Jurkat, Clone E6-1 (cell line): ENCODE measurements at regions not wholly inside any gene's neighbourhood (a gene's known extent, or its start where the extent isn't known, plus 50 kb on each side); places are given as distances from the start of the nearest gene placed in this dataset.
"Not testable (repeated sequence)": the region's sequence is repeated elsewhere in the genome, so short reads cannot be mapped to it uniquely, and the experiment has no call there.

Experiments used
- DNase-seq: peaks from one replicate; pipeline ENCODE4 v3.0.0-alpha.2; 2011; ENCODE audit warnings: low read depth, low spot score
- H3K4me3 ChIP-seq: 2 replicates; pipeline ENCODE4 v1.5.1; 2011; ENCODE audit warnings: mild to moderate bottlenecking, low read length, control low read depth, moderate library complexity

DNA sequence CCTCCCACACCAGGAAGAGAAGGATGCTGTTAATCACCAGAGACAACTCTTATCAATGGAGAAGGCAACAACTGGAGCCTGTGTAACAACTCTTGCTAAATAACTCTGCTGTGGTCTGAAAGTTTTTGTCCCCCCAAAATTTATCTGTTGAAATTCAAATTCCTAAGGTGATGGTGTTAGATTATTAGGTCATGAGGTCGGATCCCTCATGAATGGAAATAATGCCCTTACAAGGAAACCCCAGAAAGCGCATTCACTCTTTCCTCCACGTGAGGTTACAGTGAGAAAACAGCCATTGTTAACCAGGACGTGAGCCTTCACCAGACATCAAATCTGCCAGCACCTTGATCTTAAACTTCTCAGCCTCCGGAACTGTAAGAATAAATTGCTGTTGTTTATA is 141.9 kb upstream of the CXADR start:
- no peak for DNase-seq
- H3K4me3 ChIP-seq, result no peak overlapping the region

DNA sequence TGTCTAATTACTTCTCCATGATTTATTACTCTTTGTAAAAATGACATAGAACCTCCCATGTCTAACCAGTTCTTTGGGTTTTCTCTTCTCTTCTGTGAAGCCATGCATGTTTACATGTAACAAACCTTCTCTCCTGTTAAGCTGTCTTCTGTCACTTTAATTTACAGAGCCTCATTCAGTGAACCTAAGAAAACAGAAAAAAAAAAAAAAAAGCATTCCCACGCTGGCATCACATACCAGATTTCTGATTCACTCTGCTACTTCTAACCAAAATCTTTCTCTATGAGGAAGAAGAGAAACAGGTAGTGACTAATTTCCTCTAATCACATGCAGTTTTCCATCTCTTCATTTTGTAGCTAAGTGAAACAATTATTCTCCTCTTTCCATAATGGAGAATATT is 141.4 kb upstream of the CXADR start:
- no peak for DNase-seq
- no peak overlapping the region for H3K4me3 ChIP-seq

DNA sequence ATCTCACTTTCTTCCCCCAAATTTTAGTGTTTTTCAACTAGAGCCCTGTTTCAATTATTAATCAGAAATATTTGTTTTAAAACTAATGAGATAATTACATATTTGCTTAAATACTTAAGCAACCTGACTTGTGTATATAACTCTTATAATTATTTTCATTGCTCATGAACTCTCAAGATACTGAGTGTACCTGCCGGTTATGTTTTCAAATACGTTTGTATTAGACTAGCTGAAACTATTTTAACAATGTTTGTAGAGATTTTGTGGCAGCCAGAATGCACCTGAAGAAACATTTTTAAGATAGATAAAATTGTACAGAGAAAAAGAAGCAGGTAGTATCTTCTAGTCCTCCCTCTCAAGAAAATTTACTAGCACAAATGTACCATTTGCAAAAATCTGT is 140.6 kb upstream of the CXADR start:
- no peak overlapping the region for H3K4me3 ChIP-seq
- DNase-seq, result no peak

DNA sequence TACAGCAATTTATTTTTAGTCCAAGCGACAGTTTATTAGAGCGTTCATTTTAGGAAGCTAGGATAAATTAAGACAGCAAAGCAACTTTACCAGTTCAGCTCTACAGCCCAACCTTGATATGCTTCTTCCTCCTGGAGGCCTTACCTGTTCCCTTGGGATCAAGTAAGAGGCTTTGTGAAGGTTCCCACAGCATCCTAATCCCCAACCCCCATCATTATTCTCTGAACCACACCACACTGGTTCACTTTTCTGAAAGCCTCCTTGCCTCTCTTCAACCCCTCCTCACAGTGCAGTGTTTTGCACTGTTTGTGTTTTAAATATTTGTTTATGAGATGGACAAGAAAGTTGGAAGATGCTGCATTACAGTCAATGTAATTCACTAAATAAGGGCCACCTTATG is 126.3 kb upstream of the CXADR start:
- no peak for DNase-seq
- H3K4me3 ChIP-seq, result no peak overlapping the region

DNA sequence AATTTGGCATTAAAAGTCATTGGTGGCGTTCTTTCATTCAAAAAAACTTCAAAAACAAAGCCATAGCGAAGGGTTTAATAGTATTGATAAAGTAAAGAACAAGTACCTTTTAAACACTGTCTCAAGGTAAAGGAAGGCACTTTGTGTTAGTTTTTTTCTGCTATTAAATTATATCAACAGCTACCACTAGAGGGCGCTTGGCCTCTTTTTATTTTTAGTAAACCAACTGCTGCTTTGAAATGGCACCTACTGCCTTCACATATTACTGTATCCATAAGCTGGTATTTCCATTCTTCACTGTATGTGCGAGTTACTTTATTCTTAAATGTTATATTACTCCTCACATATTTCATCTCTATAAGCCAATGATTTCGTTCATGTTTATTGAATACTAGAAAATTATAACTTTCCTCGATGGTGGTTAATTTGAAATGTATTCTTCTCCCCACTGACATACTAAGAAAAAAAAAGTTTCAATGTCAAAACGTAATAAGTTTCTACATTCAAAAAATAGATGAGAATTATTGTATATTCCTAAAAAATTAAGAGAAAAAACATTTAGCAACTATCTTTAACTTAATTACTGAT is 125.7 kb upstream of the CXADR start:
- DNase-seq, result peak; percentile 67
- no peak overlapping the region for H3K4me3 ChIP-seq

DNA sequence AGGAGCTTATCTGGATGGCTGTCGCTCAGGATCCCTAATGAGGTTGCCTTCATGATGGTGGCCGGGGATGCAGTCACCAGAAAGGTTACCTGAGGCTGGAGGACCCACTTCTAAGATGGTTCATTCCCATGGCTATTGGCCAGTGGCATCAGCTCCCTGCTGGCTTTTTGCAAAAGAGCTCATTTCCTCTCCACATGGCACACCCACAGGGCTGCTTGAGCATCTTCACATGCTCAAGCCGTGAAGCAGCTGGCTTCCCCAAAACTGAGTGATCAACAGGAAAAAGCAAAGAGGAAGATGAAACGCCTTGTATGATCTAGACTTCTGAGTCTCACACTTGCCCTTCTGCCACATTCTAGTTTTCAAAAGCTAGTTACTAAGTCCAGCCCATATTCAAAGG is 124.6 kb upstream of the CXADR start:
- DNase-seq, result no peak
- H3K4me3 ChIP-seq, result no peak overlapping the region

DNA sequence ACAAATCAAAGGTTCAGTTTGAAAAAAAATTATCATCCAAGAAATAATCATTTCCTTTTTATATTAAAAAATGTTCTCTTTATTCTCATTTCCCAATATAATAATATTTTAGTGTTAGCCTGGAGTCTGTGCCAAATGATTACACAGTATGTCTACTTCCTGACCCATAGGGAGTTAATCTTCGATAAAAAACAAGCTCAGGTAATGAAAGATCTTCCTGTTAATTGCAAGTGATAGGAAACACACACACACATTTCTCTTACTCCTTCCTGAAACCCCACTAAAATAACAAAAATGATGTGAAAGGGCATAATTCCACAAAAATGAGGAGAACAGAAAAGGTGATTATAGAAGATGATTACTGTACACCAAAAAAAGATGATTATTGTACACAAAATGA is 123.5 kb upstream of the CXADR start:
- H3K4me3 ChIP-seq, result no peak overlapping the region
- no peak for DNase-seq

DNA sequence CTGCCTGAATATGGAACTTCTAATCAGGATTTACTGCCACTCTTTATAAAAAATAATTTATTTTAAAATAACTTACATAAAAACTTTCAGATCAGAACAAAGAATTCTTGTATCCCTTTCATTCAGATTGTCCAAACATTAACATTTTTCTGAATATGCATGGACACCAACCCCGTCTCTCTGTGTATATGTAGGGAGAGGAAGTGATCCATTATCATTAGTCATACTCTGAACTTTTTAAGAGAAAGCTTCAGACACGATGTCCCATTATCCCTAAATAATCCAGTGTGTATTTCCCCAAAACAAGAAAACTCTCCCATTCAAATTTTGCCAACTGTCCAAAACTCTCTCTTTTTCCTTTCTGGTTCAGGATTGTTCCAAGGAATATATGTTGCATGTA is 122.3 kb upstream of the CXADR start:
- no peak for DNase-seq

DNA sequence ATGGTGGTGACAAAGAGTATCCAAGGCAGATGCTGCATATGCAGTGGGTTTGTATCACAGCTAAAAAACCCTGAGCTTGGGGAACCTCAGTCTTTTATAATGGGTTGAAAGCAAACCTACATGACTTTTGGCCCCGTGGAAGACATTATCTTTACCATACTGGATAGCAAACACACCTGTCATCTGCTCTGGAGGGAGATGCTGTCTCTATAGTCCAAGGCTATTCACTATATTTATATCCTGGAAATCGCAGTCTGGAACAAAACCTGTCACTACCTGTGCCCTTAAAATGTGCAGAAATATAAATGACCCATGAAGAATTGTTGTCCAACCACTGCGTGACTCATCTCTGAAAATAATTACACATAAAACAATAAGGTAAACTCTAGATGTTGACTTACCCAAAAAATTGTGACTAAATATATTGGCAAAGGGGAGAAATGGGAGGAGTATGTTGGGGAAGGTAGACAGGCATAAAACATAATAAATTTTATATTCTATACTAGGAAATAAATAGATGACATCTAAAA is 121.0 kb upstream of the CXADR start:
- no peak overlapping the region for H3K4me3 ChIP-seq
- no peak for DNase-seq

More for the DNA sequence above, 122.3 kb upstream of the CXADR start:
- no peak overlapping the region for H3K4me3 ChIP-seq

DNA sequence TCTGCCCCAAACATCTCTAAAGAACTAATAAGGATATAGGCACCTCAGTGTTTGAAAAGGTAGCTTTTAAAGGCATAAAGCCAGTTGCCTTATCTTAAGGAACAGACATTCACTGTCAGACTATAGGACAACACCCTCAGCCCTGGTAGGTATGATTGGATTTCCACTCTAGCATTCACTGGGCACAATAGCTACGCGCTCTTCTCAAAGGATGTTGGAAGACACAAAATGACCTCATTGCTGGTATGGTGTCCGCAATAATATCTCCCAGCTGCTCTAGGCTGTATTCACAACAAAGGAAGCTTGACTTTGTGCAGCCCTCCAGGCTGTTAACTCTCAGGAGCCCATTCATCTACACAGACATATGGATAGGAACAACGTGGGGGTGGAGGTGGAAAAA is 119.4 kb upstream of the CXADR start:
- no peak for DNase-seq
- H3K4me3 ChIP-seq, result no peak overlapping the region

DNA sequence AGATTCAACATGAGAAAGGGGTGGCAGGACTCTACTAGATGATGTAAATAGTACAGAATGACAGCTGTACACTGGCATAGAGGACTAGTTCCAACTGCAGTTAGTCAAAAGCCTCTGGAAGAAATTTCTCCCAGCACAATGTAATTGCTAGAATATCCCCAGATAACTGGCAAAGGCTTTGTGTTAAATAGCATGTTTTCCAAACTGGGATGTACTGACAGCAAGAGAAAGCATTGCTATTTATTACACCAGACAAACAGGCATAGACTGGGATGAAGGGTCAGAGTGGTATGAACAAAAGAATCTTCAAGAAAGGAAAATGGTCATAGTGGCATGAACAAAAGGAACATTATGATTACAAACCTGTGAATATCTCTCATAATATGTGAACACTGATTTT is 115.9 kb upstream of the CXADR start:
- DNase-seq, result no peak
- H3K4me3 ChIP-seq, result no peak overlapping the region

DNA sequence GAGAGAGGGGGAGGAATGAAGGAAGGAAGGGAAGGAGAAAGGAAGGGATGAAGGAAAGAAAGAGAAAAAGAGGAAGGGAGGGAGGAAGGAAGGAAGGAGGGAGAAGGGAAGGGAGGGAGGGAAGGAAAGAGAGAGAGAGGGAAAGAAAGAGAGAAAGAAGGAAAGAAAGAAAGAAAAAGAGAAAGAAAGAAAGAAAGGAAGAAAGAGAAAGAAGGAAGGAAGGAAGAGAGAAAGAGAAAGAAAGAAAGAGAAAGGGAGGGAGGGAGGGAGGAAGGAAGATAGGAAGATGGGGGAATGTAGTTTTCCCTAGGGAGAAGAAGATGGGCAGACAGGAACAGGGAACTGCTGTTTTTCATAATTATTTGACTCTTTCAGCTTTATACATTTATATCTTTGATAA is 115.1 kb upstream of the CXADR start:
- no peak overlapping the region for H3K4me3 ChIP-seq
- no peak for DNase-seq

DNA sequence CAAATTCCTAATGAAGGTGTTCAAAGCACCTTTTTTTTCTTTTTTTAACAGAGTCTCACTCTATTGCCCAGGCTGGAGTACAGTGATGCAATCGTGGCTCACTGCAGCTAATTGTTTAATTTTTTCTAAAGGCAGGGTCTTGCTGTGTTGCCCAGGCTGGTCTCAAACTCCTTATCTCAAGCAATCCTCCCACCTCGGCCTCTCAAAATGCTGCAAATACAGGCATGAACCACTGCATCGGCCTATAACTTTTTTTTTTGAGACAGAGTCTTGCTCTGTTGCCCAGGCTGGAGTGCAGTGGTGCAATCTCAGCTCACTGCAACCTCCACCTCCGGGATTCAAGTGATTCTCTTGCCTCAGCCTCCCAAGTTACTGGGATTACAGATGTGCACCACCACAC is 113.9 kb upstream of the CXADR start:
- DNase-seq, H3K4me3 ChIP-seq: not testable (repeated sequence)

DNA sequence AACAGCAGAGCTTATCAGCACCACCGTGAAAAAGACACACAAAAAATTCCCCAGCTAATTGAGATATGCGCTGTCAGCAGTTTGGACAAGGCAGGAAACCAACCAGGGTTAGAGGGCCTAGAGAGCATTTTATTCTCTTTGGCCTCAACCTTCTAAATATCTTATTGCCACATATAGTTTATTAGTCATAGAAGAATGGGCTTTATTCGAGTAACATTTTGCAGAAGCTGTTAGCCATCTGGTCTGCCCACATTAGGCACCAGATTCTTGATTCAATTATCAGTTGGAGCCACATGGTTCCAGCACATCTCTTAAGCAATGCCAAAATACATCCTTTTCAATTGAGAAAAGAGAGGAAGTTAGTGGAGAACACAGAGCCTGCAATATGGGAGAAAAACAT is 109.9 kb upstream of the CXADR start:
- H3K4me3 ChIP-seq, result no peak overlapping the region
- no peak for DNase-seq

DNA sequence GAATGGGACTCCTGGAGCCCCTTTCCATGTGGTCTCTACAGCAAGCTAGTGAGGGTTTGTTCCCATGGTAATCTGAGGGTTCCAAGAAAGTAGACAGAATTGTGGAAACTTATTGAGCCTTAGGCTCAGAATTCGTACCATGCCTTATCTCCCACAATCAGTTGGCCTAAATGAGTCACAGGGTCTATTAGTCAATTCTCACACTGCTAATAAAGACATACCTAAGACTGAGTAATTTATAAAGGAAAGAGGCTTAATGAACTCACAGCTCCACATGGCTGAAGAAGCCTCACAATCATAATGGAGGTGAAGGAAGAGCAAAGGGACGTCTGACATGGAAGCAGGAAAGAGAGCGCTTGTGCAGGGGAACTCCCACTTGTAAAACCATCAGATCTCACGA is 106.6 kb upstream of the CXADR start:
- H3K4me3 ChIP-seq, result no peak overlapping the region
- DNase-seq, result no peak

DNA sequence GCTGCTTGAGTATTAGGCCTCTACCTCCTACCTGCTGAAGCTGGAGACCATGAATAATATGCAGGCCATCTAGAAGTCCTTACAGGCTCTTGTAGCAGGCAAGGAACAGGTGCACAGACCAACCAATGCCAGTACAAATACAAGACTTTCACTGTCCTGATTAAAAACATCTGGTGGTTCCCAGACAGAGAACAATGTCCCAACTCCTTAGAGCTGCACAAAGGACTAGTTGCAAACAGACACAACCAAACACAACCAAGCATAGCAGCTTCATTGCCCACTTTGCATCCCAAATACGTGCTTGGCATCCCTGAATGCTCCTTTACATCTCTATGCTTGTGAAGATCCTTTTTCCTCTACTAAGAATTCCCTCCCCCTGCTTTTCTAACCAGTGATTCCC is 98.1 kb upstream of the CXADR start:
- no peak overlapping the region for H3K4me3 ChIP-seq
- DNase-seq, result no peak

DNA sequence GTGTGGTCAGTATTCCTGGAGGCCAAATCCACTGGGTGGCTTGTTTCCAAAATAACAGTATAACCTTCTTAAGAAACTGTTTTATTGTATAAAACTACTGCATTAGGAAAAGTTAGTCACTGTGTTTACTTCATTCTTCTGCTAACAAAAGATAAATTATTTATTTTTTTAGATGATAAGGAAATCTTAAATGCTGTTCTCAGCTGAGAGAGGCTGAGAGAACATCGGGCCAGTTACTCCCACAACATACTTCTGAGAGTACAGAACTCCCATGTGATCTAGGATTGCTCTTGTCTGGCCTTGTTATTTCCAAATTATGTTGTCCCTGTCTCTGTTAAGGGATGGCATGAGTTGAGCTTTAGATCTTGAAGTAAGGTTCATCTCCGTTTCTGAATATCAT is 96.7 kb upstream of the CXADR start:
- H3K4me3 ChIP-seq, result no peak overlapping the region
- DNase-seq, result no peak

DNA sequence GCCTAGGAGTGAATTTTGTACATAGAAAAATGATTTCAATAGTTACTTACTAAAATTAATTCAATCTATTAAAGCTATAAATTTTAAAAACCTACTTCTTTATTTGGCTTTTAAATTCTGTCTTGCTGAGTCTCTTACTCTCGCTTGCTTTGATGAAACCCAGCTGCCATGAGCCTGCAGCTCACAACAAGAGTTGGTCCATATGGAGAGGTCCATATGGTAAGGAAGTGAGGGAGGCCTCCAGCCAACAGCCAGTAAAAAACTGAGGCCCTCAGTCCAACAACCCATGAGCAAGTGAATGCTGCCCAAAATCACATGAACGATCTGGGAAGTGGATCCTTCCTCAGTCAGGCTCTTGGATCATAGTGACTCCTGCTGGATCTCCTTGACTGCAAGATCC is 89.9 kb upstream of the CXADR start:
- no peak overlapping the region for H3K4me3 ChIP-seq
- DNase-seq, result no peak

DNA sequence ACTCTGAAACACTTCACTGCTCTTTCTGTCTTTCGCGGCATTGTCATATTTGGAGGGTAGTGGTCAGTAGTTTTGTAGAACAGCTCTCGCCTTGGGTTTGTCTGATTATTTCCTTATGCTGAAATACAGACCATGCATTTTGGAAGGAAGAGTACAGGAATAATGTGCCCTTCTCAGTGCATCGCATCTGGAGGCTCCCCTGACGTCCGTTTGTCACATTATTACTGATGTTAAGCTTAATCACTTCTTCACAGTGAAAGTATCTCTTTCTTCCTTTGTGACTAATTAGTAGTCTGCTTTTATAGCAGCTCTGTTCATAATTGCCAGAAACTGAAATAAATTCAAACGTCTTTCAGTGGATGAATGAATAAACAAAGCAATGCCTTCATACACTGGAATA is 85.7 kb upstream of the CXADR start:
- H3K4me3 ChIP-seq, result no peak overlapping the region
- DNase-seq, result no peak

DNA sequence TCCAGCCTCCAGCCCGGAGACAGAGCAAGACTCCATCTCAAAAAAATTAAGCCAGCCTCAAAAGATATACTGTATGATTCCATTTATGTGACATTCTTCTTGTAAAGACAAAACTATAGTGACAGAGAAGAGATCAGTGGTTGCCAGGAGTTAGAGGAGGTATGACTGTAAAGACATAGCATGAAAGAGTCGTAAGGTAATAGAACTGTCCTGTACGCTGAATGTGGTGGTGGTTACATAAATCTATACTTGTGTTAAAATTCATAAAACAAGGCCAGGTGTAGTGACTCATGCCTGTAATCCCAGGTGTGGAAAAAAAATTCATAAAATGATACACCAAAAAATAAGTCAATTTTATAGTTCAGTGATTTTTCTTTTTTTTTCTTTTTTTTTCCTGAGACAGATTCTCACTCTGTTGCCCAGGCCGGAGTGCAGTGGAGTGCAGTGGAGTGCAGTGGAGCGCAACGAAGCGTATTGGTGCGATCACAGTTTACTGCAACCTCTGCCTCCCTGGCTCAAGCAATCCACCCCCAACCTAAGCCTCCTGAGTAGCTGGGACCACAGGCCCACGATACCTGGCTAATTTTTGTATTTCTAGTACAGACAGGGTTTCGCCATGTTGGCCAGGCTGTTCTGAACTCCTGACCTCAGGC is 84.9 kb upstream of the CXADR start:
- no peak for DNase-seq
- H3K4me3 ChIP-seq, result no peak overlapping the region

DNA sequence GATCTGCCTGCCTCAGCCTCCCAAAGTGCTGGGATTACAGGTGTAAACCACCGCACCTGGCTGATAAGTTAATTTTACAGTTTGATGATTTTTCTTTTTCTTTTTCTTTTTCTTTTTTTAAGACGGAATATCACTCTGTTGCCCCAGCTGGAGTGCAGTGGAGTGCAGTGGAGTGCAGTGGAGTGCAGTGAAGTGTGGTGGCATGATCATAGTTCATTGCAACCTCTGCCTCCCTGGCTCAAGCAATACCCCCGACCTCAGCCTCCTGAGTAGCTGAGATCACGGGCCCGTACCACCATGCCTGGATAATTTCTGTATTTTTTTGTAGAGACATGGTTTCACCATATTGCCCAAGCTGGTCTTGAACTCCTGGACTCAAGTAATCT is 84.4 kb upstream of the CXADR start:
- DNase-seq, result no peak
- no peak overlapping the region for H3K4me3 ChIP-seq
